COR-L47 (cell line): ENCODE measurements at regions not wholly inside any gene's neighbourhood (a gene's known extent, or its start where the extent isn't known, plus 50 kb on each side); places are given as distances from the start of the nearest gene placed in this dataset.
"Not testable (repeated sequence)": the region's sequence is repeated elsewhere in the genome, so short reads cannot be mapped to it uniquely, and the experiment has no call there.

Experiments
- DNase-seq: peaks from one replicate; lab custom pipeline; 2025; lab: John Stamatoyannopoulos, UW

DNA sequence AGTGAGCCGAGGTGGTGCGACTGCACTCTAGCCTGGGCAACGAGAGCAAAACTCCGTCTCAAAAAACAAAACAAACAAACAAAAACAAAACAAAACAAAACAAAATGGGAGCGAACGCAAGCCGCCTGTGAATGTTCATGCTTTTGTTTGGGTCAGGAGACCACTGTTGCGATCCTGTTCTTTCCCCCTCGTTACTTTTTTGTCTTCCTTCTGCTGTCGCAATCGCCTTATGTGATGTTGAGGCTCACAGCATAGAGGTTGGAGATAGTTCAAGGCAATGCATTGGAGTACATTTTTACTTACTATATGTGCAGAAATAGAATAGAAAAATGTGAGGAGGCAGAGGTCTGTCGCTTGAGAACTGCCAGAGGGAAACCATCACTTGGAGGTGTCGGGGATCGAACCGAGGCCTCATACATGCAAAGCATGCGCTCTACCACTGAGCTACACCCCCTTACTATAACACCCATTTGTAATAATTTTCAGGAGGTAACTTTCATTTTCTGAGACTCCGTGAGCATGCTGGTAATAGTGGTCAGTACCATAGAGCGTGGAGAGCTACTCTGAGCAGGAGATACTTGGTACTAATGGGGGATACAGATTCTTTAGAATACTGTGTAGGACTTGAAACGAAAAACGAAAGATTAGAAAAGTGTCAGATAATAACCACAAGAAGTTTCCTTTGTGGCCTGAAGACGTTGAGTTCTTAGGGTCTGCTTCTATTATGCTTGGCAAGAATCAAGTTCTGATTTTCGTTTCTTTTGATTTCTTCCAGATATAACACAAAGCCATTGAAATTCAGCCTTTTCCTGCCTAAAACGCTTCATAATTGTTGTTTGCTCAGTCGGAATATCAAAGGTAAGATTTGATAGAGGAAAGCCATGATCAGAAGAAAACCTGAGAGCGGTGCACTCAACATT lies 121.1 kb downstream of the TRIM27 start:
- DNase-seq, result no peak

DNA sequence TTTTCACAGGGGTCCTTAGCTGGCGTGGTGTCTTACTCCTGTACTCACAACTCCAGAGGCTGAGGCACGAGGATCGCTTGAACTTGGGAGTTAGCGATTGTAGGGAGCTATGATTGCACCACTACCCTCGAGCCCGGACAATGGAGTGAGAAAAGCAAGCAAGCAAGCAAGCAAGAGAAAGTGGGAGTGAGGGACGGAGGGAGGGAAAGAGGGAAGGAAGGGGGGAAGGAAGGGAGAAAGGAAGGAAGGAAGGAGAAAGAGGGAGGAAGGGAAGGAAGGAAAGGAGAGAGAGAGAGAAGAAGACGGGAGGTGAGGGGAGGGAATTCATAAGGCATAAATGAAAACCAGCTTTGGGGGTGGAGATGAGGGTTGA lies 120.5 kb downstream of the TRIM27 start:
- DNase-seq, result no peak

DNA sequence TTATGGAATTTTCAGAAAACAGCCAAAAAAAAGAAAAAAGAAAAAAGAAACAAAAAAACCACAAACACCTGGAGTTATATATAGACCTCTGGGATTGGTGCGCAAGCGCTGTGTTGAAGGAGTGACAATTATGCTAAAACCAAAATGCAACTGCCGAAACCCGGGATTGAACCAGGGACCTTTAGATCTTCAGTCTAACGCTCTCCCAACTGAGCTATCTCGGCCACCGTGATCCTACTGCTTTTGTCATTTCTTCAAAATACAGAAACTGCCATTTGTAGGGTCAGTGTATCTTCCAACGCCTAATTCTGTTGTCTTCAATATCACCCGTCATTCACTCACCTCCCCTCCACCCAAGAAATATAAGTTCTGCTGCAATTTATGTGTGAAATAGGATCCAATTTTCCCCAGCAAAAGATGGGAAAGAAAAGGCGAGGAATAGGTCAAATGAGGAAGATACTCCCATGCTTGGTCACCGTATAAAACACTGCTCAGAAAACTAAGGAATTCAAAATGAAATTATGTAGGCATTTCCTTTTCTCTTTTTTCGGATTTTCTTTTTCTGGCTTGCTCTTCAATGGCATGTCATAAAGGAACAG lies 116.0 kb downstream of the TRIM27 start:
- peak; percentile 37 for DNase-seq

DNA sequence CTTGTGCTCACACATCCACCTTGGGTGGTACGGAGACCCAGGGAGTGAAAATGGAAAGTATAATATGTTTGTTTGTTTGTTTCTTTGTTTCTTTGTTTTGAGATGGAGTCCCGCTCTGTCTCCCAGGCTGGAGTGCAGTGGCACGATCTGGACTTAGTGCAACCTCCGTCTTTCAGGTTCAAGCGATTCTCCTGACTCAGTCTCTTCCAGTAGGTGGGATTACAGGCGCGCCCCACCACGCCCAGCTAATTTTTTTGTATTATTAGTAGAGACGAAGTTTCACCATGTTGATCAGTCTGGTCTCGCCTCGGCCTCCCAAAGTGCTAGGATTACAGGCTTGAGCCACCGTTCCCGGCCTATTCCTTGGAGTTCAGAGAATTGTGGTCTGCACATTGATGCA lies 115.4 kb downstream of the TRIM27 start:
- no peak for DNase-seq

DNA sequence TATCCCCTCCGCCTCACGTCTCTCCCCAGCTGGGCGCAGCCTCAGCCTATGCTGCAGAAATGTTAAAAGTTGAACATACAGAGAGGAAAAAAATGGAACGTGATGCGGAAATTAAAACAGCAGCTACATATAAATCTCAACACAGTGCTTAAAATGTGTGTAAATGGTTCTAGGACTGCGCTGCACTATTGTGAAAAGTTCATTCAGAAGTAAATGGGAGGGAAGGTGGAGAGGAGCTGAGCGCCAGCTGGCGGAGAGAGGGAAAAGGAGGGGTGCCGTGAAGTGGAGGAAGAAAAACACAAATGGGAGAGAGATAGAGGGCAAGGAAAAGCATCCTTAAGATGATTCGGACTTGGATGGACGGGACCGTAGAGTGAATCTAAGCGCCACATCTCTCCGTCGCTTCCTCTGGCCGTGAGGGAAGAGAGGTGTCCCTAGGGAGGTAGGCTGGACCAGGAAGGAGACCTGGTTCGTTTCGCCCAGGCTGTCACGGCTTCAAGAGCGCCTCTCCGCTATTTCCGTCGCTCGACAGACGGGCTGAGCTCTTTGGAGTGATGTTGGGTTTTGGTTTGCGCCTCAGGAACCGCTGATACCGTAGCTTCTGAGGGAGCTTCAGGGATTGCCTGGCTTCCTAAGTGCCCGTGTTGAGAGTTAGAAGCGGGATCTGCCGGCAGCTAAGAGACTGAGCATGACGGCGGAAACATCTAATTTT lies 113.7 kb downstream of the TRIM27 start:
- DNase-seq, result no peak

DNA sequence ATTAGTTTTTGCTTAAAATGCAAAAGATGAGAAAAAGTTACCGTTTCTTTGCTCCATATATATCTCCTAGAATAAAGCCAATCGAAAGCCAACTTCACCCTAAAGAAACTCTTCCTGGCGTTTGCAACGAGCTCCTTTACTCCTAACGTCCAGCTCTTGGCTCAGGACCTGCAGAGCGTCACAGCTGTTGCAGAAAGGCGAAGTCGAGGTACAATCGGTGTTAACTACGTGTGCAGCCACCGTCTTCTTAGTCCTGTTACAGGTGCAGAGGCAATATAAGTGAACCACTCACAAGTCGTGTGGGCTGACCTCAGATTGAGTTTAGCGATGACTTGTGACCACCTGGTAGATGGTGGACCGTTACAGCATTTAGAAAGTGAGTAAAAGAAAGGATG lies 113.1 kb downstream of the TRIM27 start:
- DNase-seq, result no peak

DNA sequence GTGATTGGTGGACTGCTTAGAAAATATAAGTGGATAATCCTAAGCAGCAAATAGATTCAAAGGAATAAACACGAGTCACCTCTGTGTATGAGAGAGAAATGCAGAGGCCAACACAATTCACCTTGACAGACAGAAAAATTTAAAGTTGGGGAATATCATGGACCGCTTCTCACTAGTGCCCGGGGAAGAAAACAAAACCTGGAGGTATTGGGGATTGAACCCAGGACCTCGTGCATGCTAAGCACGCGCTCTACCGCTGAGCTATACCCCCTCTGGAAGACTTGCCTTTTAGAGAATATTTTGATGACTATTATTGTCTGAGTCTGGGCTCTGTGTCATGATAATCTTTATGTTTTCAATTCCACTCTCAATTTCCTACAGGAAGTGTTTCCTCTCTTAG lies 111.9 kb downstream of the TRIM27 start:
- no peak for DNase-seq

DNA sequence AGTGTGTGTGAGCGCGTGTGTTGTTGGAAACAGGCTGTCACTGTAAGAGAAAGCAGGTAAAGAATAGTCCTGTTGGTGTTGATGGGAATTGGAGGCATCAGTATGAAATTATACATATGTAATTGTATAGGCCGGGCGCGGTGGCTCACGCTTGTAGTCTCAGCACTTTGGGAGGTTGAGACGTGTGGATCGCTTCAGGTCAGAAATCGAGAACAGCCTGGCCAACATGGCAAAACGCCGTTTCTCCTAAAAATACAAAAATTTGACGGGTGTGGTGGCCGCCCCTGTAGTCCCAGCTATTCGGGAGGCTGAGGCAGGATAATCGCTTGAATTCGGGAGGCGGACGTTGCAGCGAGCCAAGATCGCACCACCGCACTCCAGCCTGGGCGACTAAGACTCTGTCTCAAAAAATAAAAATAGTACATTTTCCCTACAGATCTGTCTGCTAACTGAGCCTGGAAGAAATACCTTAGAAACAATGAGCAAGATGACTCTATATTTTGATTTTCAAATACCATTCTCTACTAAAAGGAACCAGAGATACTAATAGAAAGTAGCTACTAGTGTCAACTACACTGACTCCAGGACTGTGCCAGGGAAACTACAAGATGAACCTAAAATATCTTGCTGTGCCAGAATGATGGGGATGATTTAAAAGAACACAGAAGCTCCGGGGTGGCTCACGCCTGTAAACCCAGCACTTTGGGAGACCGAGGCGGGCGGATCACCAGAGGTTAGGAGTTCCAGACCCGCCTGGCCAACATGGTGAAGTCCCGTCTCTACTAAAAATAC lies 110.8 kb downstream of the TRIM27 start:
- no peak for DNase-seq

DNA sequence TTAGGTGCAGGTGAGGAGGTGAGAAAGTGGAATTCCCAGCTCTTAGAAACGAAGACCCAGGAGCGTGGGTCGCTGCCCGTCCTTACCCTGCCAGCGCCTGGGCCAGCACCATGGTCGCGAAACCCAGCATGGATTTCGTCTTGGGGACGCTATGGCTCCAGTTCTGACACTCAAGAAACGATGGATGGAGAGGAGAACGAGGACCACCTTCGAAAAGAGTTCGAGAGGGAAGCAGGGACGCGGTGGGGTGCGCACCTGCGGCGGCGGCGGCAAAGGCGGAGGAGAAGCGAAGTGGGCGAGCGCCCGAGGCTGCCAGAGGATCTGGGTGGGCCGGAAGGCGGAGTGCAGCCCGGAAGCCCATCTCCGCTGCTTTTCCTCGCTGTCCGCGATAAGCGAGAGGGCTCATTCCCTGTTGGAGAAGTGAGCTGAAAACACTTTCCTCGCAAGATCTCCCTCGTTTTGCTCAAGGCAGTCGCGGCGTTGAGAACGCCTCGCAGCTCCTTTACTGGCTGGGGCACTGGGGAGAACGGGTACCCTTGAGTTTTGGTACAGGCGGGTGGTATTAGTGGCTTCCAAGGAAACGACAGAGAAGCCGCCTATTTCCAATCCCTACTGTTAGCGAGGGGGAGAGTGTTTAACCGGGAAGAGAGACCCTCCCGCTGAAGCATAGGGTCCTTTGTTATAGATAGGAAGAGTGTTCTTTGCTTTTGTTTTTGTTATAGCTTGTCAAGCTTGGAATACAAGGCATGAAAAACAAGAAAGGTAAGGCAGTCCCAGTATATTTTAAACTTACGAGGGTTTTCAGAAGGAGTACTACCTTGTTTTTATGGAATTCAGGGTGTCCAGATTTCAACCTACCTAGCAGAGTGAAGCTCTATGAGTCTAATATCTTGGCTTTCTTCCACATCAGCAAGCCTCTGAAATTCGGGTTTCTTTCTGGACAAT lies 109.5 kb downstream of the TRIM27 start:
- no peak for DNase-seq

DNA sequence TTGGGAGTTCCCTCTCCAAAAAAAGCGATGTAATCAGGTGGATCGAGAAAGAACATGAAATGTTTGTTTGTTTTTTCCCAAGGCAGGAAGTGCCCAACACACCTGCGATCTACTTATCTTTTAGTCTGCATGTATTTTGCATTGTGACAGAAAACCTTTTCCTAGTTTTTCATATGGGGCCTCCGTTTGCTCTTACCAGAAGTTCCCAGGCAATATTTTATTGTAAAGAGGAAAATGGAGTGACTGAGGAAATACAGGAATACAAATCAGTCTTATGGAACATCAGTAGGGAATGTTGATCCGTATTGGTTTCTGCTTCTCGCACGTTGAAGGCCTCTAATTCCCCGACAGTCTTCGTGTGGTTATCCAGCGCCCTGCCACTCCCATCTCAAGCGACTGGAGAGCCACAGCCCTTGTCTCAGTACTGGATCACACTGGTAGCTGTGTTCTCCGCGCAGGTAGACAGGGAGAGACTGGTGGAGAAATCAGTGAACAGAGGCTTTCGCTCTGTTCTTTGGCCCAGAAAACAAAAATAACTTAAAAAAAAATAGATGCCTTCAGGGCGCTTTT lies 107.4 kb downstream of the TRIM27 start:
- DNase-seq, result no peak

DNA sequence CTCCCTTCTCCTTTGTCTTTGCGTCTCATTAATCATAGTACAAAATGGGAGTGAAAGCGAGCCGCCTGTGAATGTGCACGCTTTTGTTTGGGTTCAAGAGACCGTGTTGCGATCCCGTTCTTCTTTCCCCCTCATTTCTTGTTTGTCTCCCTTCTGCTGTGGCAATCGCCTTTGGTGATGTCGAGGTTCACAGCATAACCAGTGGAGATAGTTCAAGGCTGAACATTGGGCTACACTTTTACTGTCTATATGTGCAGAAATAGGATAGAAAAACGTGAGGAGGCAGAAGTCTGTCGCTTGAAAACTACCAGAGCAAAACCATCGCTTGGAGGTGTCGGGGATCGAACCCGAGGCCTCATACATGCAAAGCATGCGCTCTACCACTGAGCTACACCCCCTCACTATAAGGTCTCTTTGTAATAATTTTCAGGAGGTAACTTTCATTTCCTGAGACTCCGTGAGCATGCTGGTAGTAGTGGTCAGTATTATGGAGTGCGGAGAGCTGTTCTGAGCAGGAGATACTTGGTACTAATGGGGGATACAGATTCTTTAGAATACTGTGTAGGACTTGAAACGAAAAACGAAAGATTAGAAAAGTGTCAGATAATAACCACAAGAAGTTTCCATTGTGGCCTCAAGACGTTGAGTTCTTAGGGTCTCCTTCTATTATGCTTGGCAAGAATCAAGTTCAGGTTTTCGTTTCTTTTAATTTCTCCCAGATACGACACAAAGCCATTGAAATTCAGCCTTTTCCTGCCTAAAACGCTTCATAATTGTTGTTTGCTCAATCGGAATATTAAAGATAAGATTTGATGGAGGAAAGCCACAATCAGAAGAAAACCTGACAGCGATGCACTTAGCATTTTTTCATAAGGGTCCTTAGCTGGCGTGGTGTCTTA lies 106.6 kb downstream of the TRIM27 start:
- no peak for DNase-seq

DNA sequence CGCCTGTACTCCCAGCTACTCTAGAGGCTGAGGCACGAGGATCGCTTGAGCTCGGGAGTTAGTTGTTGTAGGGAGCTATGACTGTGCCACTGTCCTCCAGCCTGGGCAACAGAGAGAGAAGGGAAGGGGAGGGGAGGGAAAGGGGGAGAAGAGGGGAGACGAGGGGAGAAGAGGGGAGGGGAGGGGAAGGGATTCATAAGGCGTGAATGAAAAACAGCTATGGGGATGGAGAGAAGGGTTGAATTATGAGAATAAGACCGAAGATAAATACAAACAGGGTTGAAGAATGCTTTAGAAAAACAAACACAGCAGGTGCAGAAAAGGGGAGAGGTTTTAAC lies 106.0 kb downstream of the TRIM27 start:
- no peak for DNase-seq

DNA sequence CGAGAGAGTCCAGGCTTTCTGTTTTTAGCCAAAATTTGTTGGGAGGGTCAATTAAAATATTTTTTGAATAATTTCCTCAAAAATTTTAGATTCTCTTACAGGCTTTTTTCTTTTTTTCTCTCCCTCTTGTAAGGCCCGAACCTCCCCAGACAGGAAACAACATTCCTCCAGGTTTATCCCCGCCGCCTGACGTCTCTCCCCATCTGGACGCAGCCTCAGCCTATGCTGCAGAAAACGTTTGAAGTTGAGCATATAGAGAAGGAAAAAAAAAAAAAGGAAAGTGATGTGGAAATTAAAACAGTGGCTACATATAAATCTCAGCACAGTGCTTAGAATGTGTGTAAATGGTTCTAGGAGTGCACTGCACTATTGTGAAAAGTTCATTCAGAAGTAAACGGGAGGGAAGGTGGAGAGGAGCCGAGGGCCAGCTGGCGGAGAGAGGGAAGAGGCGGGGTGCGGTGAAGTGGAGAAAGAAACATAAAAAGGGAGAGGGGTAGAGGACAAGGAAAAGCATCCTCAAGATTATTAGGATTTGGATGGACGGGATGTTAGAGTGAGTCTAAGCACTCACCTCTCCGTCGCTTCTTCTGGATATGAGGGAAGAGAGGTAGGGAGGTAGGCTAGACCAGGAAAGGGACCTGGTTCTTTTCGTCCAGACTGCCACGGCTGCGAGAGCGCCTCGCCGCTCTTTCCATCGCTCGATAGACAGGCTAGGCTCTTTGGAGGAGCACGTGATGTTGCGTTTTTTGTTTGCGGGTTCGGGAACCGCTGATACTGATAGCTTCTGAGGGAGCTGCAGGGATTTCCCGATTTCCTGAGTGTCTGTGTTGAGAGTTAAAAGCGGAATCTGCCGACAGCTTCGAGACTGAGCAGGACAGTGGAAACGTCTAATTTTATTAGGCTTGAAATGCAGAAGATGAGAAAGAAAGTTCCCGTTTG lies 98.7 kb downstream of the TRIM27 start:
- no peak for DNase-seq

DNA sequence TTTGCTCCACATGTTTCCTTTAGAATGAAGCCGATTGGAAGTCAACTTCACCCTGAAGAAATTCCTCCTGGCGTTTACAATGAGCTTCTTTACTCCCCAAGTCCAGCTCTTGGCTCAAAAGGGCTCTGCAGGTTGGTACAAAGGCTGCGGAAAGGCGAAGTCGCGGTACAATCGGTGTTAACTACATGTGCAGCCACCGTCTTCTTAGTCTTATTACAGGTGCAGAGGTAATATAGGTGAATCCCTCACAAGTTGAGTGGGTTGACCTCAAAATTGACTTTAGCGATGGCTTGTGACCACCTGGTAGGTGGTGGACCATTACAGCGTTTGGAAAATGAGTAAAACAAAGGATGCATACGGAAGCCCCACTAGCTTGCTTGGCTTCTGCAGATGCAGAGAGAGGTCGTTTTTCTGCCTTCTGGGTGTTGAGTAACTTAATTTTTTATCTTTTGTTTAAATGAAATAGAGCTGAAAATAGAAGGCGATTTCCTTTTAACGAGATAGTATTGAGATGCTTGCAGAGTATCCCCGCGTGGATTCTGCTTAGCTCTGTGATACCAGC lies 98.0 kb downstream of the TRIM27 start:
- no peak for DNase-seq

DNA sequence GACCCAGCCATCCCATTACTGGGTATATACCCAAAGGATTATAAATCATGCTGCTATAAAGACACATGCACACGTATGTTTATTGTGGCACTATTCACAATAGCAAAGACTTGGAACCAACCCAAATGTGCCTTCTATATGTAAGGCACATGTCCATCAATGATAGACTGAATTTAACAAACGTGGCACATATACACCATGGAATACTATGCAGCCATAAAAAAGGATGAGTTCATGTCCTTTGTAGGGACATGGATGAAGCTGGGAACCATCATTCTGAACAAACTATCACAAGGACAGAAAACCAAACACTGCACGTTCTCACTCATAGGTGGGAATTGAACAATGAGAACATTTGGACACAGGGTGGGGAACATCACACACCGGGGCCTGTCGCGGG lies 92.1 kb downstream of the TRIM27 start:
- DNase-seq, result not testable (repeated sequence)

DNA sequence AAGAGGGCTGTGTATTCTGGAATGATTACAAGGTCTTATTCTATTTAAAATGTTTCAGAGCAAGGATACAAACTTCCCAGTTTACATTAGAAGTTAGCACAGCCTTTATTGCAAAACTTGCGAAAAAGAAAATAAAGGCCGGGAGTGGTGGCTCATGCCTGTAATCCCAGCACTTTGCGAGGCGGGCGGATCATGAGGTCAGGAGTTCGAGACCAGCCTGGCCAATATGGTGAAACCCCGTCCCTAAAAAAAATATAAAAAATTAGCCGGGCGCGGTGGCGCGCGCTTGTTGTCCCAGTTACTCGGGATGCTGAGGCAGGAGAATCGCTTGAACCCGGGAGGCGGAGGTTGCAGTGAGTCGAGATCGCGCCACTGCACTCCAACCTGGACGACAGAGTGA lies 87.1 kb downstream of the TRIM27 start:
- not testable (repeated sequence) for DNase-seq

DNA sequence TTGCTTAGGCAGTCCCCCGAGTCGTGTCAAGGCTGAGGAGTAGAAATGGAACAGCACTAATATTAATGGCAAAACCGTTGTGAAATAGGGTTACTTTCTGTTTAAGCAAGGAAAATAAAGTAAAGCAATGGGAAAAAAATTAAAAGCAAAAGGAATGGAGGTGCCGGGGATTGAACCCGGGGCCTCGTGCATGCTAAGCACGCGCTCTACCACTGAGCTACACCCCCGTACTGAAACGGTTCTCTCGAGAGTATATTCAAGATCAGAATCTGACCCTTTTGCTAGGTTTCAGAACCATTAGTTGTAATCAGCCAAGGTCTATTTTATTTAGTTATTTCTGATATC lies 85.5 kb downstream of the TRIM27 start:
- DNase-seq, result peak; percentile 57

DNA sequence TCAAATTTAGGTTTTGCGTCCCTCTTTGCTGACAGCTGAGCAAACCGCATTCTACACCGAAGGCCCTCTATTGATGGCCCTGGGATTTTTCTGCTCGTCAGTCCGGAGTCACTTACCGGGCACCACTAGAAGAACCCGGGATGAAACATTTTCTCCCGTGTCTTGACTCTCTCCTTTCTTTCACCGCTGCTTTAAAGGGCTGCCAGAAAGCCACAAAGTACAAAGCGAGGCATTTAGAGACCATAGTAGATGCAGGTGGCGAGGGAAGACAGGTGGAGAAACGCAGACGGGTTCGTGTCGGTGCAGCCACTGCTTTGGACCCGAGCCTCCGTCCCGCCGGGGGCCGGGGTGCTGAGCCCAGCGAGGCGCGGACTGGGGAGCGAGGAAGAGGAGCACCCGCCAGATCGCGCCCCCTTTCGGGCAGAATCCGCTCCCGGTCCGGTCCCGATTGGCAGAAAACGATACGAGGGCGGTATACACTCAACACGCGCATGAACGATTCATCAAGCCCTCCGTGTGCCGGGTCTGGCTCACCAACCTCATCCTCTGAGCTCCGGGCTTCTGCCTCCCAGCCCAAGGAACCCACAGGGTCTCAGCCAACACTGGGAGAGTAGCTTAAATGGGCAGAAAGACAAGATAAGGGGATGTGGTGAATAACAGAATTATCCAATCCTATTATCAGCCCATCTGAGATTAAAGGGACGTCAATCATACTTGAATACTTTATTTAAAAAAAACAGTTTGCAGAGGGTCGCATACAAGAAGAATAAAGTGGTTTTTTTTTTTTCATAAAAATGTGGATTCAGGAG lies 84.9 kb downstream of the TRIM27 start:
- DNase-seq, result peak; percentile 71
